ENCODE measurements at regions not wholly inside any gene's neighbourhood (a gene's known extent, or its start where the extent isn't known, plus 50 kb on each side); places are given as distances from the start of the nearest gene placed in this dataset.

DNA sequence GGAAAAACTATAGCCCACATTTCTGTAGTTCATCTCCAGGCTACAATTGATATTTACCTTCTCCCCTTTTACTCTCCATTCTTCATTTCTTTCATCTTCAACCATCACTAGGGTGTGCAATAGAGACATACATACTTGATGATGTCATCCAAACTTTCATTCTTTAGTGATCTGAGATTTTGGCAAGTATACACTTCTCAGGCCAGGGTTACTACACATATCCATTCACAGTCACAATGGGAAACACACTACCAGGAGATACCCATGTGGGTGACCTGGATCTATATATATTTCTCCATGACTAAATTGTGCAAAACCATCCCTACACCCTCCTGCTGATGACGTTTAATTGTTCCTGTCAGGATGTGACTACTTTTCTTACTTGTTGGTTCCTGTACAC, 769.5 kb upstream of the DPPA4 start:
- TF ChIP-seq POLR2A (IDR thresholded peaks at IDR 0.05; ENCODE audit: low read length) (no peak), GATA1 (IDR thresholded peaks at IDR 0.05; ENCODE audit: low read depth, low read length) (no peak)

Data from erythroblast (primary cell).